Type B pancreatic cell (in vitro differentiated cells): ENCODE measurements at regions not wholly inside any gene's neighbourhood (a gene's known extent, or its start where the extent isn't known, plus 50 kb on each side); places are given as distances from the start of the nearest gene placed in this dataset.

ENCODE experiments used
- DNase-seq: peaks from one replicate; pipeline ENCODE4 v3.0.0; 2021; ENCODE audit warnings: mixed read lengths; ENCODE audit not compliant: unreplicated experiment; ENCODE audit errors: extremely low spot score
- H3K27ac Mint-ChIP-seq: 2 replicates; pipeline ENCODE4 v1.8.0; 2021; ENCODE audit warnings: mild to moderate bottlenecking, mixed read lengths
- H3K27me3 Mint-ChIP-seq: 2 replicates; pipeline ENCODE4 v1.8.0; 2021; ENCODE audit warnings: mixed read lengths
- H3K36me3 Mint-ChIP-seq: 2 replicates; pipeline ENCODE4 v1.8.0; 2021; ENCODE audit warnings: mixed read lengths
- H3K4me1 Mint-ChIP-seq: one replicate; pipeline ENCODE4 v1.8.0; 2021; ENCODE audit warnings: mixed read lengths; ENCODE audit not compliant: unreplicated experiment
- H3K4me3 Mint-ChIP-seq: 2 replicates; pipeline ENCODE4 v1.8.0; 2021; ENCODE audit warnings: mild to moderate bottlenecking, mixed read lengths
- H3K9me3 Mint-ChIP-seq: 2 replicates; pipeline ENCODE4 v1.8.0; 2021; ENCODE audit warnings: mixed read lengths
- TF ChIP-seq, protein P1 (sequence below): fragments of 200-600 bp; sonication (generic); conservative IDR thresholded peaks from 2 replicates; pipeline ENCODE4 v1.5.0; 2021; ENCODE audit warnings: antibody characterized with exemption, mild to moderate bottlenecking

DNA sequence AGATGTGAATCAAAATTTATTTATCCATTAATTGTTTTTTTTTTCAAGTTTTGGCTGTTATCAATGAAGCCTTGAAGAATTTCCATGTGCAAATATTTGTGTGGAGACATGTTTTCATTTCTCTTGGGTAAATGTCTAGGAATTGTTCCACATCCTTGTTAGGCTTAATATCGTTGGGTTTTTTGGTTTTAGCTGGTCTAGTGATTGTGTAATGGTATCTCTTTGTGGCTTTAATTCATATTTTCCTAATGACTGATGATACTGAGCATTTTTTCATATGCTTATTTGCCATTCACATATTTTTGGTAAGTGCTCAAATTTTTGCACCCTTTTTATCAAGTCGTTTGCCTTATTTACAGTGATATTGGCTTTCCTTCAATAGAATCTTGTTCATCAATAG is 250.3 kb upstream of the EPHA4 start:
- DNase-seq: no peak
- H3K9me3 Mint-ChIP-seq: no peaks in the 10 kb centered on the region
- peaks cover 7% of the 10 kb centered on the region for H3K27me3 Mint-ChIP-seq
- TF ChIP-seq, protein P1, sequence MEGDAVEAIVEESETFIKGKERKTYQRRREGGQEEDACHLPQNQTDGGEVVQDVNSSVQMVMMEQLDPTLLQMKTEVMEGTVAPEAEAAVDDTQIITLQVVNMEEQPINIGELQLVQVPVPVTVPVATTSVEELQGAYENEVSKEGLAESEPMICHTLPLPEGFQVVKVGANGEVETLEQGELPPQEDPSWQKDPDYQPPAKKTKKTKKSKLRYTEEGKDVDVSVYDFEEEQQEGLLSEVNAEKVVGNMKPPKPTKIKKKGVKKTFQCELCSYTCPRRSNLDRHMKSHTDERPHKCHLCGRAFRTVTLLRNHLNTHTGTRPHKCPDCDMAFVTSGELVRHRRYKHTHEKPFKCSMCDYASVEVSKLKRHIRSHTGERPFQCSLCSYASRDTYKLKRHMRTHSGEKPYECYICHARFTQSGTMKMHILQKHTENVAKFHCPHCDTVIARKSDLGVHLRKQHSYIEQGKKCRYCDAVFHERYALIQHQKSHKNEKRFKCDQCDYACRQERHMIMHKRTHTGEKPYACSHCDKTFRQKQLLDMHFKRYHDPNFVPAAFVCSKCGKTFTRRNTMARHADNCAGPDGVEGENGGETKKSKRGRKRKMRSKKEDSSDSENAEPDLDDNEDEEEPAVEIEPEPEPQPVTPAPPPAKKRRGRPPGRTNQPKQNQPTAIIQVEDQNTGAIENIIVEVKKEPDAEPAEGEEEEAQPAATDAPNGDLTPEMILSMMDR: no peak
- no peaks in the 10 kb centered on the region for H3K36me3 Mint-ChIP-seq
- no peak overlapping the region for H3K27ac Mint-ChIP-seq
- no peak overlapping the region for H3K4me3 Mint-ChIP-seq
- no peaks in the 10 kb centered on the region for H3K4me1 Mint-ChIP-seq

DNA sequence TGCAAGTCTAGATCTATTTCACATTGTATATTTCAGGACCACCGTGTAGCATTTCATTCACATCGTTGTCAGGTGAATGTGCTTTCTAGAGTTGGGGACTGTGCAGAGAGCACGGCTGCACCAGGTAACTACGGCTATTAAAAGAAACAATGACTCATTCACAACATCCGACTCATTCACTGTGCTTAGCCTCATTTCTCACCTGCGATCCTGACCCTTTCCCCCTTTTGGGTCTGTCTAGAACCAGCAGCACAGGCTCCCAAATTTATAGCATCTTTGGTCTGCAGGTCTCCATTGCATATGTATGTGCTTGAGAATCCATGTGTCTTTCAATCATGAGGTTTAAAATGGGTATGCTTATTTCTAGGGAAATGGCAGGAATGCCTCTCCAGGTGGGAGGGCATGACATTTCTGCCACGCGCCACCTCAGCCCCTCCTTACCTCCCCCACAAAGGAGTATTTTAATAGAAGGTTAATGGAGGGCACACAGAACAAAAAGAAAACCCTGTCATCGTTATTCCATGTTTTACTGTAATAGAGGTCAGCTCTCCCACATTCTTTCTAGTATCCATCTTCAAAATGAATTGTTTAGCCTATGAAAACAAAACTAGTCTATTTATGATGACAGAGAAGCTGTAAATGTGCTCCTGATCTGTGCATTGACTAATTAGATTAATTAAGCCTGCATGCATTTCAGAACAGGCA is 246.7 kb upstream of the EPHA4 start:
- peaks cover 7% of the 10 kb centered on the region for H3K27me3 Mint-ChIP-seq
- H3K27ac Mint-ChIP-seq: no peak overlapping the region
- TF ChIP-seq, protein P1: no peak
- DNase-seq: no peak
- peaks cover 5% of the 10 kb centered on the region for H3K9me3 Mint-ChIP-seq
- no peaks in the 10 kb centered on the region for H3K4me1 Mint-ChIP-seq
- peaks cover 3% of the 10 kb centered on the region for H3K36me3 Mint-ChIP-seq
- no peak overlapping the region for H3K4me3 Mint-ChIP-seq

DNA sequence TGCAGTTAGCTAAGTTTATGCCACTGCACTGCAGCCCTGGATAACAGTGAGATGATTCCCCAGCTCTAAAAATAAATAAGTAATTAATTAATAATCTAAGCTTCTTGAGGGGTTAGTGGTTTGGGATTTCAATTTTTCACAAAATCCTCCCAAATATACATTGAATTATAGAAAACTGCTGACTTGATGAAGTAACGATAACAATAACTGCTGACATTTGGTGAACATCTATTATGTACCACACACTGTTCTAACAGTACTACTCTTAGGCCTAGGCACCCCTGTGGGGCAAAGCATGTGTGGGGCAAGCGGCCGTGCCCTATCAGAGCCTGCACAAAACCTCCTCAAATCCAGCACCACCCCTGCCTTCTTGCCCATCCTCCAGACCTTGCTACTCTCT is 245.8 kb upstream of the EPHA4 start:
- H3K9me3 Mint-ChIP-seq: peaks cover 5% of the 10 kb centered on the region
- H3K4me1 Mint-ChIP-seq: peaks cover under 1% of the 10 kb centered on the region
- TF ChIP-seq, protein P1: no peak
- no peak for DNase-seq
- no peak overlapping the region for H3K27ac Mint-ChIP-seq
- peaks cover 7% of the 10 kb centered on the region for H3K27me3 Mint-ChIP-seq
- peaks cover 4% of the 10 kb centered on the region for H3K36me3 Mint-ChIP-seq
- no peak overlapping the region for H3K4me3 Mint-ChIP-seq

DNA sequence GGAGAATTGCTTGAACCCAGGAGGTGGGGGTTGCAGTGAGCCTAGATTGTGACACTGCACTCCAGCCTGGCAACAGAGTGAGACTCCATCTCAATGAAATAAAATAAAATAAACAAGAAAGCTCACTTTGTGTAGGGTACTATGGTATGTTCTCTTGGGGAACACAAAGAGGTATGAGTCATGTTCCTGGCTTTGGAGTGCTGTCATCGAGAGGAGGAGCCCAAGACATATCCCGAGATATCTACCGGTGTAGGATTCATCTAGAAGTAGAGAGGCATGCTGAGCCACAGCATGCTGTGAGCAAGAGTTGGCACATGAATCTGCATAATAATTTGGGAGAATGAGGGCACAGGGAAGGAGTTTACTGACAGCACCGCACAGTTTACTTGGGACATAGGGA is 244.9 kb upstream of the EPHA4 start:
- no peak overlapping the region for H3K27ac Mint-ChIP-seq
- TF ChIP-seq, protein P1: no peak
- H3K9me3 Mint-ChIP-seq: peaks cover 9% of the 10 kb centered on the region
- DNase-seq: no peak
- H3K4me1 Mint-ChIP-seq: peaks cover 5% of the 10 kb centered on the region
- peaks cover 7% of the 10 kb centered on the region for H3K27me3 Mint-ChIP-seq
- H3K36me3 Mint-ChIP-seq: peaks cover 4% of the 10 kb centered on the region
- H3K4me3 Mint-ChIP-seq: no peak overlapping the region

DNA sequence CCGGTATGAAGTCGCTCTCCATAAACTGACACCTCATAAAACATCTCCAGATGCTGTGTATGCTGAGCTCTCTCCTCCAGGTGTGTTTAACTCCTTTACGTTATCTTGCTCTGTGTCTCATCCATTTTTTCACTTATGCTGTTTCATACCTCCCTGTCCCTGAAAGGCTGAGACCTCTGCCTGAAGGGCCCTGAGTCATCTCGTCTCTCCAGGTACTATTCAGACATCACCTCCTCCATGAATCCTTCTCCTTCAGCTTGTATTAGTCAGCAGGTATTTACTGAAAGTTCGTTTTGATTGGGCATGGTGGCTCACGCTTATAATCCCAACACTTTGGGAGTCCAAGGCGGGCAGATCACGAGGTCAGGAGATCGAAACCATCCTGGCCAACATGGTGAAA is 244.5 kb upstream of the EPHA4 start:
- Mint-ChIP-seq H3K9me3 (peaks cover 9% of the 10 kb centered on the region), H3K27ac (no peak overlapping the region), H3K27me3 (peaks cover 7% of the 10 kb centered on the region), H3K36me3 (peaks cover 4% of the 10 kb centered on the region), H3K4me1 (peaks cover 10% of the 10 kb centered on the region), H3K4me3 (no peak overlapping the region)
- TF ChIP-seq, protein P1: no peak
- DNase-seq: no peak
